H9 (cell line): ENCODE measurements at regions not wholly inside any gene's neighbourhood (a gene's known extent, or its start where the extent isn't known, plus 50 kb on each side); places are given as distances from the start of the nearest gene placed in this dataset.

Experiments used
- DNase-seq: peaks from one replicate; pipeline ENCODE4 v3.0.0-alpha.2; 2017
- H2AFZ ChIP-seq: one replicate; pipeline ENCODE4 v1.6.1; 2013; ENCODE audit warnings: mild to moderate bottlenecking, low read length, control low read depth, moderate library complexity
- H2AK5ac ChIP-seq: 2 replicates; pipeline ENCODE4 v1.6.1; 2013; ENCODE audit warnings: low read length, control low read depth, mixed read lengths; ENCODE audit not compliant: insufficient read length
- H2BK120ac ChIP-seq: one replicate; pipeline ENCODE4 v1.6.1; 2013; ENCODE audit warnings: low read depth, mild to moderate bottlenecking, low read length, control low read depth, inconsistent platforms; ENCODE audit not compliant: poor library complexity, severe bottlenecking
- H2BK12ac ChIP-seq: 2 replicates; pipeline ENCODE4 v1.6.1; 2013; ENCODE audit warnings: low read length, control low read depth, mixed read lengths, low read depth; ENCODE audit not compliant: insufficient read length
- H2BK15ac ChIP-seq: 2 replicates; pipeline ENCODE4 v1.6.1; 2013; ENCODE audit warnings: low read depth, low read length, control low read depth
- H2BK20ac ChIP-seq: one replicate; pipeline ENCODE4 v1.6.1; 2013; ENCODE audit warnings: low read depth, mild to moderate bottlenecking, low read length, control low read depth, inconsistent platforms; ENCODE audit not compliant: poor library complexity, severe bottlenecking
- H2BK5ac ChIP-seq: 2 replicates; pipeline ENCODE4 v1.6.1; 2013; ENCODE audit warnings: low read length, control low read depth, mixed read lengths; ENCODE audit not compliant: insufficient read length
- H3K14ac ChIP-seq: 2 replicates; pipeline ENCODE4 v1.6.1; 2013; ENCODE audit warnings: low read length, control low read depth; ENCODE audit not compliant: insufficient read depth
- H3K18ac ChIP-seq: 2 replicates; pipeline ENCODE4 v1.6.1; 2013; ENCODE audit warnings: low read depth, mild to moderate bottlenecking, mixed read lengths, low read length, control low read depth; ENCODE audit not compliant: insufficient read length
- H3K23ac ChIP-seq: 2 replicates; pipeline ENCODE4 v1.6.1; 2013; ENCODE audit warnings: low read length, control low read depth, mixed read lengths, low read depth; ENCODE audit not compliant: insufficient read length
- H3K23me2 ChIP-seq: 2 replicates; pipeline ENCODE4 v1.6.1; 2013; ENCODE audit warnings: low read depth, mild to moderate bottlenecking, mixed read lengths, low read length, control low read depth; ENCODE audit not compliant: insufficient read length, poor library complexity, severe bottlenecking
- H3K27ac ChIP-seq: 2 replicates; pipeline ENCODE4 v1.5.1; 2013; ENCODE audit warnings: low read length, control low read depth, mixed read lengths, low read depth; ENCODE audit not compliant: insufficient read length
- H3K27me3 ChIP-seq: 2 replicates; pipeline ENCODE4 v1.6.1; 2013; ENCODE audit warnings: low read length, control low read depth, inconsistent platforms; ENCODE audit not compliant: insufficient read depth
- H3K4ac ChIP-seq: 2 replicates; pipeline ENCODE4 v1.6.1; 2013; ENCODE audit warnings: low read depth, mild to moderate bottlenecking, control low read depth, inconsistent platforms, low read length, moderate library complexity
- H3K4me1 ChIP-seq: 2 replicates; pipeline ENCODE4 v1.6.1; 2013; ENCODE audit warnings: low read length, control low read depth, inconsistent platforms; ENCODE audit not compliant: insufficient read depth
- H3K4me2 ChIP-seq: 2 replicates; pipeline ENCODE4 v1.6.1; 2013; ENCODE audit warnings: low read length, control low read depth, mixed read lengths; ENCODE audit not compliant: insufficient read length, insufficient read depth
- H3K56ac ChIP-seq: 2 replicates; pipeline ENCODE4 v1.6.1; 2013; ENCODE audit warnings: low read depth, mild to moderate bottlenecking, mixed read lengths, low read length, control low read depth; ENCODE audit not compliant: insufficient read length
- H3K79me1 ChIP-seq: 2 replicates; pipeline ENCODE4 v1.6.1; 2013; ENCODE audit warnings: low read depth, mild to moderate bottlenecking, moderate library complexity, low read length, control low read depth, inconsistent platforms; ENCODE audit not compliant: insufficient read depth, poor library complexity, severe bottlenecking
- H3K79me2 ChIP-seq: 2 replicates; pipeline ENCODE4 v1.6.1; 2013; ENCODE audit warnings: low read length, control low read depth, inconsistent platforms; ENCODE audit not compliant: insufficient read depth
- H3K9ac ChIP-seq: 2 replicates; pipeline ENCODE4 v1.6.1; 2013; ENCODE audit warnings: low read length, control low read depth, mixed read lengths; ENCODE audit not compliant: insufficient read length; ENCODE audit errors: extremely low read depth
- H3K9me3 ChIP-seq: one replicate; pipeline ENCODE4 v1.6.1; 2013; ENCODE audit warnings: low read depth, low read length, inconsistent platforms; ENCODE audit not compliant: control insufficient read depth
- H3T11ph ChIP-seq: one replicate; pipeline ENCODE4 v1.6.1; 2013; ENCODE audit warnings: mild to moderate bottlenecking, low read length, control low read depth, inconsistent platforms
- H4K20me1 ChIP-seq: one replicate; pipeline ENCODE4 v1.6.1; 2013; ENCODE audit not compliant: control insufficient read depth, insufficient read length, insufficient read depth
- H4K5ac ChIP-seq: 2 replicates; pipeline ENCODE4 v1.6.1; 2013; ENCODE audit warnings: low read depth, mild to moderate bottlenecking, mixed read lengths, low read length, control low read depth; ENCODE audit not compliant: insufficient read length
- H4K8ac ChIP-seq: replicated peaks from 2 replicates; pipeline ENCODE4 v1.6.1; 2013; ENCODE audit warnings: low read length, control low read depth, mixed read lengths, low read depth; ENCODE audit not compliant: insufficient read length
- H4K91ac ChIP-seq: 2 replicates; pipeline ENCODE4 v1.6.1; 2013; ENCODE audit warnings: low read depth, mild to moderate bottlenecking, moderate library complexity, mixed read lengths, low read length, control low read depth; ENCODE audit not compliant: insufficient read length
- H3K27ac Mint-ChIP-seq, 3 experiments: 2 replicates in 2 of 3; 3 replicates in 1 of 3; pipeline ENCODE4 v1.8.0; 2020 to 2021; ENCODE audit warnings: mixed read lengths in 3 of 3, mild to moderate bottlenecking in 1 of 3, moderate library complexity in 1 of 3
- H3K27me3 Mint-ChIP-seq: 2 replicates; pipeline ENCODE4 v1.8.0; 2021; ENCODE audit warnings: low read depth, mild to moderate bottlenecking, moderate library complexity, mixed read lengths
- H3K36me3 Mint-ChIP-seq, 3 experiments: 2 replicates in 2 of 3; 3 replicates in 1 of 3; pipeline ENCODE4 v1.8.0; 2020 to 2021; ENCODE audit warnings: low read depth in 3 of 3, mixed read lengths in 3 of 3; ENCODE audit not compliant: insufficient read depth in 1 of 3
- H3K4me1 Mint-ChIP-seq, 2 experiments: 2 replicates each; pipeline ENCODE4 v1.8.0; 2020; ENCODE audit warnings: mixed read lengths in 2 of 2
- H3K4me3 Mint-ChIP-seq, 2 experiments: 2 replicates in 1 of 2; 3 replicates in 1 of 2; pipeline ENCODE4 v1.8.0; 2020 to 2021; ENCODE audit warnings: mild to moderate bottlenecking in 2 of 2, mixed read lengths in 2 of 2, moderate library complexity in 1 of 2
- H3K9me3 Mint-ChIP-seq, 2 experiments: 2 replicates in 1 of 2; 3 replicates in 1 of 2; pipeline ENCODE4 v1.8.0; 2020; ENCODE audit warnings: mild to moderate bottlenecking in 2 of 2, mixed read lengths in 2 of 2, moderate library complexity in 1 of 2
- WGBS: extraction: QIAGEN DNeasy Blood & Tissue Kit; methylation state at CpG from one replicate; pipeline ENCODE4 v1.1.7; 2013; ENCODE audit warnings: missing lambda C conversion rate, low lambda C conversion rate, mixed read lengths; ENCODE audit not compliant: insufficient read length; ENCODE audit errors: extremely low coverage; 5-methylcytosine and 5-hydroxymethylcytosine counted together
- TF ChIP-seq, protein P1 (sequence below): fragments of 200-600 bp; sonication (generic); conservative IDR thresholded peaks from 3 replicates; pipeline ENCODE4 v1.8.0; 2021; ENCODE audit warnings: antibody characterized with exemption, mild to moderate bottlenecking

DNA sequence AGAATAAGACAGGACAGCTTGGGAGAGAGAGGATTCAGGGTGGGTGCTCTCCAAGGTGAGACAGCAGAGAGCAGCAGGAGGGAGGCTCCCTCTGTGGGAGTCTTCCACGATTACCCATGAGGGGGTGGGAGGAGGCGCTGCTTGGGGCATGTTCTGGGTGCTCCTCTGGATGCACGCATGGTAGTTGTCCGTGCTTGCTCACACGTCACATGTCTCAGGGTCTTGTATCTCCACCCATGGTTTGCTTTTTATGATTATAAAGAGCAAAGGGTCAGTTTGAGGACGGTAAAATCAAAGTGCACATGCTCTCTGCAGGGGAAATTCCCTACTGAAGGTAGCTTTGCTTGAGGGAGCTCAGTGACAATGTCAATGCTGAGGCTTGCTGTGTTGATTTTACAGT lies 338.4 kb downstream of the THBS2 start:
- H3K23ac ChIP-seq: no peak overlapping the region
- no peak overlapping the region for H3K4me2 ChIP-seq
- H3K23me2 ChIP-seq: no peaks in the 10 kb centered on the region
- no peak for DNase-seq
- no peak overlapping the region for H4K8ac ChIP-seq
- WGBS: no CpG with 5 or more reads among the region's 6 CpGs
- no peak overlapping the region for H3K14ac ChIP-seq
- no peak overlapping the region for H2AFZ ChIP-seq
- H3K9me3 ChIP-seq: no peaks in the 10 kb centered on the region
- H3K27me3 ChIP-seq: no peaks in the 10 kb centered on the region
- H3K18ac ChIP-seq: no peak overlapping the region
- no peaks in the 10 kb centered on the region for H4K20me1 ChIP-seq
- H3K27ac ChIP-seq: no peak overlapping the region
- H2BK20ac ChIP-seq: no peak overlapping the region
- H3K4me3 Mint-ChIP-seq: no peak overlapping the region
- H3K27ac Mint-ChIP-seq: no peak overlapping the region
- H3K4ac ChIP-seq: no peak overlapping the region
- peaks cover 7 to 38% (median 21%) of the 10 kb centered on the region in 3 experiments for H3K36me3 Mint-ChIP-seq
- no peak overlapping the region for H3K56ac ChIP-seq
- no peak overlapping the region for H2BK5ac ChIP-seq
- no peak overlapping the region for H2BK12ac ChIP-seq
- H3K79me2 ChIP-seq: no peaks in the 10 kb centered on the region
- H3K4me1 Mint-ChIP-seq: peaks cover 0 to 6% of the 10 kb centered on the region in 2 experiments; a peak in 2 of 4 replicates
- no peak overlapping the region for H4K91ac ChIP-seq
- no peak overlapping the region for H2BK15ac ChIP-seq
- TF ChIP-seq, protein P1, sequence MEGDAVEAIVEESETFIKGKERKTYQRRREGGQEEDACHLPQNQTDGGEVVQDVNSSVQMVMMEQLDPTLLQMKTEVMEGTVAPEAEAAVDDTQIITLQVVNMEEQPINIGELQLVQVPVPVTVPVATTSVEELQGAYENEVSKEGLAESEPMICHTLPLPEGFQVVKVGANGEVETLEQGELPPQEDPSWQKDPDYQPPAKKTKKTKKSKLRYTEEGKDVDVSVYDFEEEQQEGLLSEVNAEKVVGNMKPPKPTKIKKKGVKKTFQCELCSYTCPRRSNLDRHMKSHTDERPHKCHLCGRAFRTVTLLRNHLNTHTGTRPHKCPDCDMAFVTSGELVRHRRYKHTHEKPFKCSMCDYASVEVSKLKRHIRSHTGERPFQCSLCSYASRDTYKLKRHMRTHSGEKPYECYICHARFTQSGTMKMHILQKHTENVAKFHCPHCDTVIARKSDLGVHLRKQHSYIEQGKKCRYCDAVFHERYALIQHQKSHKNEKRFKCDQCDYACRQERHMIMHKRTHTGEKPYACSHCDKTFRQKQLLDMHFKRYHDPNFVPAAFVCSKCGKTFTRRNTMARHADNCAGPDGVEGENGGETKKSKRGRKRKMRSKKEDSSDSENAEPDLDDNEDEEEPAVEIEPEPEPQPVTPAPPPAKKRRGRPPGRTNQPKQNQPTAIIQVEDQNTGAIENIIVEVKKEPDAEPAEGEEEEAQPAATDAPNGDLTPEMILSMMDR: no peak
- no peak overlapping the region for H3K9ac ChIP-seq
- H3K79me1 ChIP-seq: no peaks in the 10 kb centered on the region
- H3K4me1 ChIP-seq: no peaks in the 10 kb centered on the region
- no peak overlapping the region for H2BK120ac ChIP-seq
- peaks cover 7% of the 10 kb centered on the region for H3K27me3 Mint-ChIP-seq
- H3K9me3 Mint-ChIP-seq: peaks cover 18 to 32% of the 10 kb centered on the region in 2 experiments
- H4K5ac ChIP-seq: no peak overlapping the region
- no peak overlapping the region for H3T11ph ChIP-seq
- H2AK5ac ChIP-seq: no peak overlapping the region
